Aorta (tissue), 5 donors: ENCODE measurements at regions not wholly inside any gene's neighbourhood (a gene's known extent, or its start where the extent isn't known, plus 50 kb on each side); places are given as distances from the start of the nearest gene placed in this dataset.

Experiments
- ATAC-seq: fragments of 200-7000 bp; cut with Tn5 transposase; one replicate; pipeline ENCODE4 v1.9.1; 2022; ENCODE audit warnings: moderate library complexity; ENCODE audit not compliant: low FRiP score
- DNase-seq, 2 donors: peaks; one replicate each; pipeline ENCODE4 v3.0.0-alpha.2; 2020
- H3K27ac ChIP-seq, 2 donors: one replicate each; pipeline ENCODE4 v1.5.1; 2013; ENCODE audit warnings: low read length in 2 of 2, mild to moderate bottlenecking in 2 of 2, moderate library complexity in 2 of 2, control low read depth in 1 of 2, inconsistent platforms in 1 of 2, low read depth in 1 of 2
- H3K27me3 ChIP-seq, 2 donors: one replicate each; pipeline ENCODE4 v1.6.1; 2013; ENCODE audit warnings: control low read depth in 1 of 2, low read length in 1 of 2, mild to moderate bottlenecking in 1 of 2, moderate library complexity in 1 of 2; ENCODE audit not compliant: insufficient read depth in 2 of 2, control insufficient read depth in 1 of 2
- H3K36me3 ChIP-seq, 2 donors: one replicate each; pipeline ENCODE4 v1.6.1; 2013; ENCODE audit warnings: control low read depth in 1 of 2, low read length in 1 of 2, mild to moderate bottlenecking in 1 of 2; ENCODE audit not compliant: insufficient read depth in 2 of 2, control insufficient read depth in 1 of 2
- H3K4me1 ChIP-seq, 2 donors: one replicate each; pipeline ENCODE4 v1.6.1; 2013; ENCODE audit warnings: low read length in 2 of 2, control low read depth in 1 of 2, mild to moderate bottlenecking in 1 of 2, moderate library complexity in 1 of 2; ENCODE audit not compliant: insufficient read depth in 2 of 2, control insufficient read depth in 1 of 2
- H3K4me3 ChIP-seq, 2 donors: one replicate each; pipeline ENCODE4 v1.5.1; 2013; ENCODE audit warnings: low read length in 2 of 2, control low read depth in 1 of 2, mild to moderate bottlenecking in 1 of 2
- H3K9me3 ChIP-seq: one replicate; pipeline ENCODE4 v1.6.1; 2013; ENCODE audit warnings: mild to moderate bottlenecking, low read length; ENCODE audit not compliant: control insufficient read depth
- WGBS, 2 donors: extraction: QIAGEN DNeasy Blood & Tissue Kit; methylation state at CpG; one replicate each; pipeline ENCODE4 v1.1.7; 2013; 5-methylcytosine and 5-hydroxymethylcytosine counted together
- intact Hi-C, 2 donors: fragments of 100-400 bp; cut with DNase I; formaldehyde crosslinking; loops; one replicate each; pipeline versions ENCODE4 v1.14.2 to v1.15.0; 2022
- donor health status: healthy with polysubstance abuse.
- donor health status: Bipolar disorder and iron deficiency.
- donor health status: DM: no; HTN: no; CAD: no.
- donor health status: DM: no; HTN: no; CAD: no.
- donor health status: DM: yes; HTN: yes; CAD: no.

- H3K4me1 ChIP-seq, result no peaks in the 10 kb centered on the region
- no peak overlapping the region for H3K27ac ChIP-seq
- WGBS, 2 donors, result 8 to 10% methylated on average over 19 of the region's 19 CpGs
- peak; percentile 51 for ATAC-seq
- no peak overlapping the region for H3K4me3 ChIP-seq
- DNase-seq, result peak in 1 of 2 donors; percentile 54
- no peaks in the 10 kb centered on the region for H3K27me3 ChIP-seq
- H3K36me3 ChIP-seq, result no peaks in the 10 kb centered on the region
- intact Hi-C loops, result no loop called here
- no peaks in the 10 kb centered on the region for H3K9me3 ChIP-seq
Observed at GRCh38 chr7:56537952-56538351, 421.7 kb upstream of the NUPR2 start.

GRCh38 chr7:56537477-56537876, 421.3 kb upstream of the NUPR2 start:
- Histone ChIP-seq H3K4me3 (no peak overlapping the region), H3K9me3 (no peaks in the 10 kb centered on the region), H3K27me3 (no peaks in the 10 kb centered on the region), H3K4me1 (no peaks in the 10 kb centered on the region), H3K36me3 (no peaks in the 10 kb centered on the region), H3K27ac (no peak overlapping the region)
- intact Hi-C loops, result no loop called here
- 28% methylated on average over 20 of the region's 20 CpGs for WGBS, 2 donors
- ATAC-seq, result no peak
- no peak for DNase-seq

- ATAC-seq, result no peak
- H3K4me1 ChIP-seq, result no peaks in the 10 kb centered on the region
- no peaks in the 10 kb centered on the region for H3K36me3 ChIP-seq
- intact Hi-C loops, result no loop called here
- DNase-seq, result no peak
- H3K27ac ChIP-seq, result no peak overlapping the region
- H3K27me3 ChIP-seq, result no peaks in the 10 kb centered on the region
- 66 to 70% methylated on average over 3 of the region's 3 CpGs for WGBS, 2 donors
- H3K9me3 ChIP-seq, result peaks cover 7% of the 10 kb centered on the region
- no peak overlapping the region for H3K4me3 ChIP-seq
Observed at GRCh38 chr7:56495165-56495564, 378.9 kb upstream of the NUPR2 start.

GRCh38 chr7:56493704-56494450, 377.7 kb upstream of the NUPR2 start:
- intact Hi-C loops, result no loop called here
- no peak overlapping the region for H3K4me3 ChIP-seq
- H3K27ac ChIP-seq, result no peak overlapping the region
- WGBS, 2 donors, result 70 to 72% methylated on average over 7 to 8 of the region's 8 CpGs
- DNase-seq (no peak), ATAC-seq (no peak)
- H3K36me3 ChIP-seq, result no peaks in the 10 kb centered on the region
- H3K4me1 ChIP-seq, result no peaks in the 10 kb centered on the region
- peaks cover 6% of the 10 kb centered on the region for H3K9me3 ChIP-seq
- no peaks in the 10 kb centered on the region for H3K27me3 ChIP-seq

- H3K9me3 ChIP-seq, result peaks cover 8% of the 10 kb centered on the region
- WGBS, 2 donors, result 79 to 80% methylated on average over 4 of the region's 4 CpGs
Observed at GRCh38 chr7:56493196-56493595, 377.0 kb upstream of the NUPR2 start.

GRCh38 chr7:56491636-56492425, 375.6 kb upstream of the NUPR2 start:
- H3K36me3 ChIP-seq, result no peaks in the 10 kb centered on the region
- H3K4me1 ChIP-seq, result no peaks in the 10 kb centered on the region
- no peak overlapping the region for H3K27ac ChIP-seq
- DNase-seq, result no peak
- H3K27me3 ChIP-seq, result no peaks in the 10 kb centered on the region
- 64 to 71% methylated on average over 9 of the region's 9 CpGs for WGBS, 2 donors
- no peak overlapping the region for H3K4me3 ChIP-seq
- intact Hi-C loops, result no loop called here
- no peak for ATAC-seq
- peaks cover 8% of the 10 kb centered on the region for H3K9me3 ChIP-seq

More at GRCh38 chr7:56493196-56493595, 377.0 kb upstream of the NUPR2 start:
- ATAC-seq (no peak), DNase-seq (no peak)
- no peaks in the 10 kb centered on the region for H3K27me3 ChIP-seq
- no peaks in the 10 kb centered on the region for H3K36me3 ChIP-seq
- H3K4me3 ChIP-seq, result no peak overlapping the region
- H3K4me1 ChIP-seq, result no peaks in the 10 kb centered on the region
- no peak overlapping the region for H3K27ac ChIP-seq
- intact Hi-C loops, result no loop called here

- Histone ChIP-seq H3K4me1 (no peaks in the 10 kb centered on the region), H3K27ac (no peak overlapping the region), H3K36me3 (no peaks in the 10 kb centered on the region), H3K4me3 (no peak overlapping the region), H3K9me3 (peaks cover 19% of the 10 kb centered on the region), H3K27me3 (no peaks in the 10 kb centered on the region)
- no peak for DNase-seq
- intact Hi-C loops, result no loop called here
- WGBS, 2 donors, result 54 to 57% methylated on average over 39 to 40 of the region's 40 CpGs
- peak; percentile 36 for ATAC-seq
Observed at GRCh38 chr7:56483861-56484550, 367.8 kb upstream of the NUPR2 start.

- Histone ChIP-seq H3K27me3 (no peaks in the 10 kb centered on the region), H3K27ac (no peak overlapping the region), H3K4me3 (no peak overlapping the region), H3K36me3 (no peaks in the 10 kb centered on the region), H3K4me1 (no peaks in the 10 kb centered on the region), H3K9me3 (peaks cover 20% of the 10 kb centered on the region)
- WGBS, 2 donors, result 49 to 51% methylated on average over 22 of the region's 22 CpGs
- DNase-seq (no peak), ATAC-seq (no peak)
- intact Hi-C loops, result no loop called here
Observed at GRCh38 chr7:56483153-56483552, 366.9 kb upstream of the NUPR2 start.
